GM10266 (cell line): ENCODE measurements at regions not wholly inside any gene's neighbourhood (a gene's known extent, or its start where the extent isn't known, plus 50 kb on each side); places are given as distances from the start of the nearest gene placed in this dataset.

Experiments
- DNase-seq: peaks from one replicate; pipeline ENCODE4 v3.0.0; 2012; ENCODE audit errors: extremely low spot score
- CTCF ChIP-seq: IDR thresholded peaks from 2 replicates; pipeline ENCODE4 v1.5.1; 2012; ENCODE audit warnings: mild to moderate bottlenecking, low read depth; ENCODE audit not compliant: control insufficient read depth, insufficient read depth; ENCODE audit errors: missing control alignments

- TF ChIP-seq CTCF, result no peak
- DNase-seq, result no peak
These were observed 282.9 kb downstream of the TSHZ3 start for GRCh38 chr19:31066385-31066784.

GRCh38 chr19:31064491-31064890 lies 284.7 kb downstream of the TSHZ3 start:
- no peak for TF ChIP-seq CTCF
- DNase-seq, result no peak

DNA sequence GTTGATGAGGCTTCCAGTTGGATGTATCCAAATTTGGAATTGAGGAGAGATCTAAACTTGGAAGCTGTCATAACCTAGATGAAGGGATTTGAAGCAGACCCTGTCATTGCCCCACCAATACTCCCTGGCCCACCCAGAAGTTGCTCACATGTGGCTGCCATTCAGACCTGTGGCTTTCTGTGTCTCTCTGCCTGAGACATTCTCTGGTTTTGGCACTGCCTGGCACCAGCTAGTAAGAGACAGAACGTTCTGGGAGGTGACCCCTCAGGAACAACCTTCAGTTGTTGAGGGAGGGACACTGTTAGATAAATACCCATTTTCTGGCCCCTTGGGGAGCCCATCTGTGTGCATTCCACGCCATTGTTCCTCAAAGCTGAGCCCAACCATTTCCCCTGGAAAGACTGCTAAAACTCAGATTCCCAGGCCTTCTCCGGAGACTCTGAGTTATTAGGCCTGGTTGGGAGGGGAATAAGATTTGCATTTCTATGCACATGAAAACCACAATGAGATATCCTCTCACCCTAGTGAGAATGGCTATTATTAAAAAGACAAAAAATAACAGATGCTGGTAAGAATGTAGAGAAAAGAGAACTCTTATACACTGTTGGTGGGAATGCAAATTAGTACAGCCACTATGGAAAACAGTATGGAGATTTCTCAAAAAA lies 290.4 kb downstream of the TSHZ3 start:
- TF ChIP-seq CTCF, result no peak
- DNase-seq, result no peak

DNA sequence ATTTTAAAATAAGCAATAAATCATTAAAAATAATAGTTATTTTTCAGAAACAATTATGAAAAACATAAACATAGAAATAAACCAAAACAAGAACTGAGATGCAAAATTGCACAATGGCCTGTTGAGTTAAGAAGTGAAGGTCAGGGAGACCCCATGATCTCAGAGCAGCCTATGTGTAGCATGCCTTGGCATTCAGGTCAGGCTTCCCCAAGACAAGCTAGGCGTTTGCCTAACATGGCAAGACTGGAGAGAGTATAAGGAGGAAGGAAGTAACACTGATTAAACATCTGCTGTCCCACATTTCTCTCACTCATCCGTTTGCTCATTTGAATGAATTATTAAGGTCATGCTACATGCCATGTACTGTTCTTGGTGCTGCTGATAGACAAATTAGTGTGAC lies 291.8 kb downstream of the TSHZ3 start:
- no peak for DNase-seq
- TF ChIP-seq CTCF, result no peak

DNA sequence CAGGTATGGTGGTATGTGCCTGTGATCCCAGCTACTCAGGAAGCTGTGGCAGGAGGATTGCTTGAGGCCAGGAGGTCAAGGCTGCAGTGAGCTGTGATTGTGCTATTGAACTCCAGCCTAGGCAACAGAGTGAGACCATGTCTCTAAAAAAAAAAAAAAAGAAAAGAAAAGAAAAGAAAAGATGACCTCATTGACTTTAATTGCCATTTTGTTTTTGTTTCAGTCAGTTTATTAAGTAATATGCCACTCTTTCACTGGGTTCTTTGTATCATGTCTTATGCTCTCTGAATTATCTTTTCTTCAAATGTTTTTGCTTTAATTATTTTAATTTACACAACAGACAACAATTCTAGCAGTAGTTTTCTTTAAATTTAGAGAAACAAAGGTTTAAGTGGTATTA lies 293.8 kb downstream of the TSHZ3 start:
- TF ChIP-seq CTCF, result no peak
- no peak for DNase-seq

- TF ChIP-seq CTCF, result no peak
- no peak for DNase-seq
These were observed 294.8 kb downstream of the TSHZ3 start for GRCh38 chr19:31054430-31054829.

DNA sequence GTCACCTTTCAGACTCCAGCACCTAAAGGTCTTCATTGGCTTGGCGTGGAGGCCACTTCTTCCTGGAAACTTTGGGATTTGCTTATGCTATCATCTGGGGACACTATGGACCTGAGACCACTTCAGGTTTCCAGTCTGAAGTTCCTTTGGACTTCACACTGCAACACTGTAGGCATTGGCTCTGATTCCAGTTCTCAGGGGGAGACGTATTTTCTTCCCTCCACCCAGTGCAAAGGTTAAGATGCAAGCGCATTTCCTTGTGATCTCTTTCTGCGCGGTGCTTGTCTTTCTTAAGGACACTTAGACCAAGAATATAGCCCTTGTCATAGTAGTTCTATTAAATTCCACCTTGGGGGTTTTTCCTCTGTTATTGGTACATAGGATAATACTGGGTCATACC lies 299.8 kb downstream of the TSHZ3 start:
- TF ChIP-seq CTCF, result no peak

More for the DNA sequence above, 299.8 kb downstream of the TSHZ3 start:
- no peak for DNase-seq
